Liver (tissue), 3 donors: ENCODE measurements at regions not wholly inside any gene's neighbourhood (a gene's known extent, or its start where the extent isn't known, plus 50 kb on each side); places are given as distances from the start of the nearest gene placed in this dataset.

Source experiments
- ATF3 ChIP-seq: IDR thresholded peaks from 2 replicates; pipeline ENCODE4 v1.6.1; 2016; ENCODE audit warnings: antibody characterized with exemption
- CTCF ChIP-seq: fragments of 150-350 bp; IDR thresholded peaks from 2 replicates; pipeline ENCODE4 v1.5.1; 2017; ENCODE audit warnings: improper control_type of control experiment, low read depth, low read length; ENCODE audit not compliant: missing input control
- FOXA1 ChIP-seq: IDR thresholded peaks from 2 replicates; pipeline ENCODE4 v1.6.1; 2016; ENCODE audit warnings: antibody characterized with exemption
- RAD21 ChIP-seq, 2 donors: IDR thresholded peaks; 2 replicates each; pipeline ENCODE4 v1.6.1; 2016; ENCODE audit warnings: antibody characterized with exemption in 2 of 2, mild to moderate bottlenecking in 2 of 2
- SP1 ChIP-seq: IDR thresholded peaks from 2 replicates; pipeline ENCODE4 v1.6.1; 2018; ENCODE audit warnings: antibody characterized with exemption, mild to moderate bottlenecking
- TAF1 ChIP-seq: conservative IDR thresholded peaks from 2 replicates; pipeline ENCODE4 v1.6.1; 2016; ENCODE audit warnings: antibody characterized with exemption, mild to moderate bottlenecking
- TF ChIP-seq, protein P1 (sequence below): IDR thresholded peaks from 2 replicates; pipeline ENCODE4 v1.6.1; 2016; ENCODE audit warnings: antibody characterized with exemption, mild to moderate bottlenecking
- TF ChIP-seq, protein P2 (sequence below): IDR thresholded peaks from 2 replicates; pipeline ENCODE4 v1.6.1; 2016; ENCODE audit warnings: antibody characterized with exemption
- donor health status: healthy.
- donor health status: healthy.

- TF ChIP-seq SP1 (no peak), CTCF (no peak), RAD21 (IDR thresholded peaks at IDR 0.05) (no peak), FOXA1 (no peak), TAF1 (no peak), ATF3 (no peak)
- TF ChIP-seq, protein P1, sequence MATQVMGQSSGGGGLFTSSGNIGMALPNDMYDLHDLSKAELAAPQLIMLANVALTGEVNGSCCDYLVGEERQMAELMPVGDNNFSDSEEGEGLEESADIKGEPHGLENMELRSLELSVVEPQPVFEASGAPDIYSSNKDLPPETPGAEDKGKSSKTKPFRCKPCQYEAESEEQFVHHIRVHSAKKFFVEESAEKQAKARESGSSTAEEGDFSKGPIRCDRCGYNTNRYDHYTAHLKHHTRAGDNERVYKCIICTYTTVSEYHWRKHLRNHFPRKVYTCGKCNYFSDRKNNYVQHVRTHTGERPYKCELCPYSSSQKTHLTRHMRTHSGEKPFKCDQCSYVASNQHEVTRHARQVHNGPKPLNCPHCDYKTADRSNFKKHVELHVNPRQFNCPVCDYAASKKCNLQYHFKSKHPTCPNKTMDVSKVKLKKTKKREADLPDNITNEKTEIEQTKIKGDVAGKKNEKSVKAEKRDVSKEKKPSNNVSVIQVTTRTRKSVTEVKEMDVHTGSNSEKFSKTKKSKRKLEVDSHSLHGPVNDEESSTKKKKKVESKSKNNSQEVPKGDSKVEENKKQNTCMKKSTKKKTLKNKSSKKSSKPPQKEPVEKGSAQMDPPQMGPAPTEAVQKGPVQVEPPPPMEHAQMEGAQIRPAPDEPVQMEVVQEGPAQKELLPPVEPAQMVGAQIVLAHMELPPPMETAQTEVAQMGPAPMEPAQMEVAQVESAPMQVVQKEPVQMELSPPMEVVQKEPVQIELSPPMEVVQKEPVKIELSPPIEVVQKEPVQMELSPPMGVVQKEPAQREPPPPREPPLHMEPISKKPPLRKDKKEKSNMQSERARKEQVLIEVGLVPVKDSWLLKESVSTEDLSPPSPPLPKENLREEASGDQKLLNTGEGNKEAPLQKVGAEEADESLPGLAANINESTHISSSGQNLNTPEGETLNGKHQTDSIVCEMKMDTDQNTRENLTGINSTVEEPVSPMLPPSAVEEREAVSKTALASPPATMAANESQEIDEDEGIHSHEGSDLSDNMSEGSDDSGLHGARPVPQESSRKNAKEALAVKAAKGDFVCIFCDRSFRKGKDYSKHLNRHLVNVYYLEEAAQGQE = no peak
- TF ChIP-seq, protein P2, sequence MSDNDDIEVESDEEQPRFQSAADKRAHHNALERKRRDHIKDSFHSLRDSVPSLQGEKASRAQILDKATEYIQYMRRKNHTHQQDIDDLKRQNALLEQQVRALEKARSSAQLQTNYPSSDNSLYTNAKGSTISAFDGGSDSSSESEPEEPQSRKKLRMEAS = no peak
Measured at GRCh38 chr18:64202210-64202836, 53.4 kb upstream of the LINC00305 start.
